ENCODE measurements at regions not wholly inside any gene's neighbourhood (a gene's known extent, or its start where the extent isn't known, plus 50 kb on each side); places are given as distances from the start of the nearest gene placed in this dataset.
"Not testable (repeated sequence)": the region's sequence is repeated elsewhere in the genome, so short reads cannot be mapped to it uniquely, and the experiment has no call there.

DNA sequence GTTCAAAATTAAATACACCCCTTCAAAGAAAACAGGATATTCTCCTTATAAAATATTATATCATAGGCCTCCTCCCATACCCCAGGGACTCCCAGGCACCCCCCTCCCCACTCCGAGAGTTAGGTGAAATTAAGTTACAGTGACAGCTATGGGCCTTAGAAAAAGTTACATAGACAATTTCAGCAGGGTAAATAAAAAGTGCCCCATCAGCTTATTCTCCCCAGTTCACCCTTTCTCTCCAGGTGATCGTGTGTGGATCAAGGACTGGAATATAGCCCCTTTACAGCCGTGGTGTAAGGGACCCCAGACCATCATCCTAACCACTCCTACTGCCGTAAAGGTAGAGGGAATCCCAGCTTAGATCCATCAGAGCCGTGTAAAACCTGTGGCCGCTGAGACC lies 147.6 kb upstream of the FGF16 start:
- H3K36me3 Mint-ChIP-seq (ENCODE audit: low read depth), result no peaks in the 10 kb centered on the region
- peaks cover 4% of the 10 kb centered on the region for H3K9me3 Mint-ChIP-seq
- no peak overlapping the region for H3K4me3 Mint-ChIP-seq
- H3K27me3 Mint-ChIP-seq (ENCODE audit: low read depth), result no peaks in the 10 kb centered on the region
- no peak overlapping the region for H3K27ac Mint-ChIP-seq
- no peaks in the 10 kb centered on the region for H3K4me1 Mint-ChIP-seq (ENCODE audit: low read depth)

DNA sequence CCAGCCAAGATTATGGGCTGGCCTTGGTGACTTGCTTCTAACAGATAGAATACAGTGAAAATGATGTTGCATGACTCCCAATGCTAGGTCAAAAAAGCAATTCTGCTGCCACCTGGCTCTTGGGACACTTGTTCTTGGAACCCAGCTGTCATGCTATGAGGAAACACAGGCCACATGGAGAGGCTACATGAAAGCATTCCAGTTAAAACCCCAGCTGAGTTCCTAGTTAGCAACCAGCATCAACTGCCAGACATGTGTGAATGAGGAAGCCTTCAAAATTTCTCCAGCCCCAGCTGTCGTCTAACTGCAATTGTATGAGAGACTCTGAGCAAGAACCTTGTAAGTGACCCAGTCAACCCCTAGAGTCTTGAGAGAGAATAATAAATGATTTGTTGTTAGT lies 105.2 kb upstream of the FGF16 start:
- Mint-ChIP-seq H3K27me3 (ENCODE audit: low read depth) (no peaks in the 10 kb centered on the region), H3K36me3 (ENCODE audit: low read depth) (no peaks in the 10 kb centered on the region)

DNA sequence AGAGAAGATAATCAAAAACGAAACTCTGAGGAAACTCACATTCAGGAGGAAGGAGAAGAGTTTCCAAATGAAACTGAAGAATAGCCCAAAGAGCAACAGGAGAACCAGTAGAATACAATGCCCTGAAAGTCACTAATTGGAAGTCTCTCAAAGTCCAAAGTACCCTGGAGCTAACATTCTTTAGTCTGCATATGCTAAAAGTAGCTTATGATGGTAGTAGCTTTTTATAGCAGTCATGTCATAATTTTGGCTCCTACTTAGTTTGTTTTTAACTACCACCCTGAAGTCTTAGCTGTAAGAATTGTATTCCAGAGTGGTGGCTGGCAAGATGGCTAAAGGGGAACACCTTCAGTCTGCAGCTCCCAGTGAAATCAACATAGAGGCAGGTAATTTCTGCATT lies 100.3 kb upstream of the FGF16 start:
- Mint-ChIP-seq H3K36me3 (ENCODE audit: low read depth) (no peaks in the 10 kb centered on the region), H3K4me1 (ENCODE audit: low read depth) (no peaks in the 10 kb centered on the region), H3K4me3 (no peak overlapping the region), H3K27ac (no peak overlapping the region), H3K27me3 (ENCODE audit: low read depth) (no peaks in the 10 kb centered on the region), H3K9me3 (peaks cover 6% of the 10 kb centered on the region)

More for the DNA sequence above, 105.2 kb upstream of the FGF16 start:
- Mint-ChIP-seq H3K9me3 (no peaks in the 10 kb centered on the region), H3K27ac (no peak overlapping the region), H3K4me3 (no peak overlapping the region), H3K4me1 (ENCODE audit: low read depth) (no peaks in the 10 kb centered on the region)

DNA sequence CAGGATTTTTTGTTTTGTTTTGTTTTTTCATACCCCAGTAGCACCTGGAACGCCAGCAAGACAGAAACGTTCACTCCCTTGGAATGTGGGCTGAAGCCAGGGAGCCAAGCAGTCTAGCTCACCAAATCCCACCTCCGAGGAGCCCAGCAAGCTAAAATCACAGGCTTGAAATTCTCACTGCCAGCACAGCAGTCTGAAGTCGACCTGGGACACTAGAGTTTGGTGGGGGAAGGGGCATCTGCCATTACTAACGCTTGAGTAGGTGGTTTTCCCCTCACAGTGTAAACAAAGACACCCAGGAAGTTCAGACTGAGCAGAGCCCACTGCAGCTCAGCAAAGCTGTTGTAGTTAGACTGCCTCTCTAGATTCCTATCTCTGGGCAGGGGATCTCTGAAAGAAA lies 99.6 kb upstream of the FGF16 start:
- Mint-ChIP-seq H3K27me3 (ENCODE audit: low read depth) (no peaks in the 10 kb centered on the region), H3K4me1 (ENCODE audit: low read depth) (no peaks in the 10 kb centered on the region), H3K36me3 (ENCODE audit: low read depth) (no peaks in the 10 kb centered on the region), H3K4me3 (no peak overlapping the region), H3K9me3 (peaks cover 6% of the 10 kb centered on the region), H3K27ac (no peak overlapping the region)

DNA sequence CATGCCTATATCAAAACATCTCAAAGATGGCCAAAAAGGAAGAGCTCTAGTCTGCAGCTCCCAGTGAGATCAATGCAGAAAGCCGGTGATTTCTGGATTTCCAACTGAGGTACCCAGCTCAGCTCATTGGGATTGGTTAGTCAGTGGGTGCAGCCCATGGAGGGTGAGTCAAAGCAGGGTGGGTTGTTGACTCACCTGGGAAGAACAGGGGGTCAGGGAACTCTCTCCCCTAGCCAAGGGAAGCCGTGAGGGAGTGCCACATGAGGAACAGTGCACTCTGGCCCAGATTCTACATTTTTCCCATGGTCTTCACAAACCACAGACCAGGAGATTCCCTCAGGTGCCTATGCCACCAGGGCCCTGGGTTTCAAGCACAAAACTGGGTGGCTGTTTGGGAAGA lies 57.3 kb upstream of the FGF16 start:
- no peaks in the 10 kb centered on the region for H3K4me1 Mint-ChIP-seq (ENCODE audit: low read depth)
- no peaks in the 10 kb centered on the region for H3K36me3 Mint-ChIP-seq (ENCODE audit: low read depth)
- H3K27ac Mint-ChIP-seq, result no peak overlapping the region
- no peaks in the 10 kb centered on the region for H3K27me3 Mint-ChIP-seq (ENCODE audit: low read depth)
- H3K9me3 Mint-ChIP-seq, result peaks cover 14% of the 10 kb centered on the region
- no peak overlapping the region for H3K4me3 Mint-ChIP-seq

DNA sequence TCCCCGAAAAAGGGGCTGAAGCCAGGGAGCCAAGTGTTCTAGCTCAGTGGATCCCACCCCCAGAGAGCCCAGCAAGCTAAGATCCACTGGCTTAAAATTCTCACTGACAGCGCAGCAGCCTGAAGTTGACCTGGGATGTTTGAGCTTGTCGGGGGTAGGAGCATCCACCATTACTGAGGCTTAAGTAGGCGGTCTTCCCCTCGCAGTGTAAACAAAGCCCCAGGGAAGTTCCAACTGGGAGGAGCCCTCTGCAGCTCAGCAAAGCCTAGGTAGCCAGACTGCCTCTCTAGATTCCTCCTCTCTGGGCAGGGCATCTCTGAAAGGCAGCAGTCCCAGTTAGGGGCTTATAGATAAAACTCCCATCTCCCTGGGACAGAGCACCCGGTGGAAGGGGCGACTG lies 56.8 kb upstream of the FGF16 start:
- H3K27ac Mint-ChIP-seq; H3K27me3 Mint-ChIP-seq (ENCODE audit: low read depth); H3K36me3 Mint-ChIP-seq (ENCODE audit: low read depth); H3K4me1 Mint-ChIP-seq (ENCODE audit: low read depth); H3K4me3 Mint-ChIP-seq: not testable (repeated sequence)
- peaks cover 12% of the 10 kb centered on the region for H3K9me3 Mint-ChIP-seq

DNA sequence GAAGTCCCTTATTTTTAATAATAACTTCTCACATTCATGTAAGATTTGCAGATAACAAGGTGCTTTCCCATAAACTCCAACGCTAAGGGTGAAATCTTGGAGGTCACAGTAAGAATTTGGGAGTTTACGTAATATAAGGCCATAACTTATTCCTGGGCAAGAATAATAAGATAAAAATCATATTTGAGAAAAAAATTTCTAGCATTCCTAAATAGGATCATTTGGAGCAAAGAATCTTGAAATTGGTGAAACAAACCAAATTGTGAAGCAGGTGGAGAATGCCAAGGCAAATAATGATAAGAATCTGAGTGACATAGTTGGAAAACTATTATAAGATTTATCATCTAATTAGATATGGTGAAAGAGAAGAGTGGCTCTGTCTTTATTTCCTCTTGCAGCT lies 50.4 kb upstream of the FGF16 start:
- Mint-ChIP-seq H3K4me3 (no peak overlapping the region), H3K27ac (no peak overlapping the region), H3K36me3 (ENCODE audit: low read depth) (no peaks in the 10 kb centered on the region), H3K9me3 (peaks cover 9% of the 10 kb centered on the region), H3K4me1 (ENCODE audit: low read depth) (no peaks in the 10 kb centered on the region), H3K27me3 (ENCODE audit: low read depth) (no peaks in the 10 kb centered on the region)

Measured in T-helper 1 cell treated with Interleukin-12 subunit alpha and Interleukin-12 subunit beta and Interleukin-4 antibody, amounts not matched to agents 30 μg/mL and 1 μg/mL, for 36 hours (primary cell).